Hepatocyte (in vitro differentiated cells): ENCODE measurements at regions not wholly inside any gene's neighbourhood (a gene's known extent, or its start where the extent isn't known, plus 50 kb on each side); places are given as distances from the start of the nearest gene placed in this dataset.

Source experiments
- CTCF ChIP-seq: fragments of 200-600 bp; sonication (generic); IDR thresholded peaks from 2 replicates; pipeline ENCODE4 v1.5.1; 2016; ENCODE audit warnings: antibody characterized with exemption, mild to moderate bottlenecking; ENCODE audit not compliant: poor library complexity
- EZH2phosphoT487 ChIP-seq: fragments of 200-600 bp; sonication (generic); IDR thresholded peaks from one replicate; pipeline ENCODE4 v1.6.1; 2018; ENCODE audit warnings: antibody characterized with exemption, mild to moderate bottlenecking, low read depth, moderate library complexity; ENCODE audit not compliant: unreplicated experiment, severe bottlenecking

- TF ChIP-seq CTCF, result no peak
- TF ChIP-seq EZH2phosphoT487, result no peak
Measured at GRCh38 chr1:69491416-69491815, 76.3 kb upstream of the LRRC7 start.
